H9 (cell line): ENCODE measurements at regions not wholly inside any gene's neighbourhood (a gene's known extent, or its start where the extent isn't known, plus 50 kb on each side); places are given as distances from the start of the nearest gene placed in this dataset.

Source experiments
- DNase-seq: peaks from one replicate; pipeline ENCODE4 v3.0.0-alpha.2; 2017
- H2AFZ ChIP-seq: one replicate; pipeline ENCODE4 v1.6.1; 2013; ENCODE audit warnings: mild to moderate bottlenecking, low read length, control low read depth, moderate library complexity
- H2AK5ac ChIP-seq: 2 replicates; pipeline ENCODE4 v1.6.1; 2013; ENCODE audit warnings: low read length, control low read depth, mixed read lengths; ENCODE audit not compliant: insufficient read length
- H2BK120ac ChIP-seq: one replicate; pipeline ENCODE4 v1.6.1; 2013; ENCODE audit warnings: low read depth, mild to moderate bottlenecking, low read length, control low read depth, inconsistent platforms; ENCODE audit not compliant: poor library complexity, severe bottlenecking
- H2BK12ac ChIP-seq: 2 replicates; pipeline ENCODE4 v1.6.1; 2013; ENCODE audit warnings: low read length, control low read depth, mixed read lengths, low read depth; ENCODE audit not compliant: insufficient read length
- H2BK15ac ChIP-seq: 2 replicates; pipeline ENCODE4 v1.6.1; 2013; ENCODE audit warnings: low read depth, low read length, control low read depth
- H2BK20ac ChIP-seq: one replicate; pipeline ENCODE4 v1.6.1; 2013; ENCODE audit warnings: low read depth, mild to moderate bottlenecking, low read length, control low read depth, inconsistent platforms; ENCODE audit not compliant: poor library complexity, severe bottlenecking
- H2BK5ac ChIP-seq: 2 replicates; pipeline ENCODE4 v1.6.1; 2013; ENCODE audit warnings: low read length, control low read depth, mixed read lengths; ENCODE audit not compliant: insufficient read length
- H3K14ac ChIP-seq: 2 replicates; pipeline ENCODE4 v1.6.1; 2013; ENCODE audit warnings: low read length, control low read depth; ENCODE audit not compliant: insufficient read depth
- H3K18ac ChIP-seq: 2 replicates; pipeline ENCODE4 v1.6.1; 2013; ENCODE audit warnings: low read depth, mild to moderate bottlenecking, mixed read lengths, low read length, control low read depth; ENCODE audit not compliant: insufficient read length
- H3K23ac ChIP-seq: 2 replicates; pipeline ENCODE4 v1.6.1; 2013; ENCODE audit warnings: low read length, control low read depth, mixed read lengths, low read depth; ENCODE audit not compliant: insufficient read length
- H3K23me2 ChIP-seq: 2 replicates; pipeline ENCODE4 v1.6.1; 2013; ENCODE audit warnings: low read depth, mild to moderate bottlenecking, mixed read lengths, low read length, control low read depth; ENCODE audit not compliant: insufficient read length, poor library complexity, severe bottlenecking
- H3K27ac ChIP-seq: 2 replicates; pipeline ENCODE4 v1.5.1; 2013; ENCODE audit warnings: low read length, control low read depth, mixed read lengths, low read depth; ENCODE audit not compliant: insufficient read length
- H3K27me3 ChIP-seq: 2 replicates; pipeline ENCODE4 v1.6.1; 2013; ENCODE audit warnings: low read length, control low read depth, inconsistent platforms; ENCODE audit not compliant: insufficient read depth
- H3K4ac ChIP-seq: 2 replicates; pipeline ENCODE4 v1.6.1; 2013; ENCODE audit warnings: low read depth, mild to moderate bottlenecking, control low read depth, inconsistent platforms, low read length, moderate library complexity
- H3K4me1 ChIP-seq: 2 replicates; pipeline ENCODE4 v1.6.1; 2013; ENCODE audit warnings: low read length, control low read depth, inconsistent platforms; ENCODE audit not compliant: insufficient read depth
- H3K4me2 ChIP-seq: 2 replicates; pipeline ENCODE4 v1.6.1; 2013; ENCODE audit warnings: low read length, control low read depth, mixed read lengths; ENCODE audit not compliant: insufficient read length, insufficient read depth
- H3K56ac ChIP-seq: 2 replicates; pipeline ENCODE4 v1.6.1; 2013; ENCODE audit warnings: low read depth, mild to moderate bottlenecking, mixed read lengths, low read length, control low read depth; ENCODE audit not compliant: insufficient read length
- H3K79me1 ChIP-seq: 2 replicates; pipeline ENCODE4 v1.6.1; 2013; ENCODE audit warnings: low read depth, mild to moderate bottlenecking, moderate library complexity, low read length, control low read depth, inconsistent platforms; ENCODE audit not compliant: insufficient read depth, poor library complexity, severe bottlenecking
- H3K79me2 ChIP-seq: 2 replicates; pipeline ENCODE4 v1.6.1; 2013; ENCODE audit warnings: low read length, control low read depth, inconsistent platforms; ENCODE audit not compliant: insufficient read depth
- H3K9ac ChIP-seq: 2 replicates; pipeline ENCODE4 v1.6.1; 2013; ENCODE audit warnings: low read length, control low read depth, mixed read lengths; ENCODE audit not compliant: insufficient read length; ENCODE audit errors: extremely low read depth
- H3K9me3 ChIP-seq: one replicate; pipeline ENCODE4 v1.6.1; 2013; ENCODE audit warnings: low read depth, low read length, inconsistent platforms; ENCODE audit not compliant: control insufficient read depth
- H3T11ph ChIP-seq: one replicate; pipeline ENCODE4 v1.6.1; 2013; ENCODE audit warnings: mild to moderate bottlenecking, low read length, control low read depth, inconsistent platforms
- H4K20me1 ChIP-seq: one replicate; pipeline ENCODE4 v1.6.1; 2013; ENCODE audit not compliant: control insufficient read depth, insufficient read length, insufficient read depth
- H4K5ac ChIP-seq: 2 replicates; pipeline ENCODE4 v1.6.1; 2013; ENCODE audit warnings: low read depth, mild to moderate bottlenecking, mixed read lengths, low read length, control low read depth; ENCODE audit not compliant: insufficient read length
- H4K8ac ChIP-seq: replicated peaks from 2 replicates; pipeline ENCODE4 v1.6.1; 2013; ENCODE audit warnings: low read length, control low read depth, mixed read lengths, low read depth; ENCODE audit not compliant: insufficient read length
- H4K91ac ChIP-seq: 2 replicates; pipeline ENCODE4 v1.6.1; 2013; ENCODE audit warnings: low read depth, mild to moderate bottlenecking, moderate library complexity, mixed read lengths, low read length, control low read depth; ENCODE audit not compliant: insufficient read length
- H3K27ac Mint-ChIP-seq, 3 experiments: 2 replicates in 2 of 3; 3 replicates in 1 of 3; pipeline ENCODE4 v1.8.0; 2020 to 2021; ENCODE audit warnings: mixed read lengths in 3 of 3, mild to moderate bottlenecking in 1 of 3, moderate library complexity in 1 of 3
- H3K27me3 Mint-ChIP-seq: 2 replicates; pipeline ENCODE4 v1.8.0; 2021; ENCODE audit warnings: low read depth, mild to moderate bottlenecking, moderate library complexity, mixed read lengths
- H3K36me3 Mint-ChIP-seq, 3 experiments: 2 replicates in 2 of 3; 3 replicates in 1 of 3; pipeline ENCODE4 v1.8.0; 2020 to 2021; ENCODE audit warnings: low read depth in 3 of 3, mixed read lengths in 3 of 3; ENCODE audit not compliant: insufficient read depth in 1 of 3
- H3K4me1 Mint-ChIP-seq, 2 experiments: 2 replicates each; pipeline ENCODE4 v1.8.0; 2020; ENCODE audit warnings: mixed read lengths in 2 of 2
- H3K4me3 Mint-ChIP-seq, 2 experiments: 2 replicates in 1 of 2; 3 replicates in 1 of 2; pipeline ENCODE4 v1.8.0; 2020 to 2021; ENCODE audit warnings: mild to moderate bottlenecking in 2 of 2, mixed read lengths in 2 of 2, moderate library complexity in 1 of 2
- H3K9me3 Mint-ChIP-seq, 2 experiments: 2 replicates in 1 of 2; 3 replicates in 1 of 2; pipeline ENCODE4 v1.8.0; 2020; ENCODE audit warnings: mild to moderate bottlenecking in 2 of 2, mixed read lengths in 2 of 2, moderate library complexity in 1 of 2
- CTCF ChIP-seq: fragments of 200-600 bp; sonication (generic); conservative IDR thresholded peaks from 3 replicates; pipeline ENCODE4 v1.8.0; 2021; ENCODE audit warnings: antibody characterized with exemption, mild to moderate bottlenecking
- WGBS: extraction: QIAGEN DNeasy Blood & Tissue Kit; methylation state at CpG from one replicate; pipeline ENCODE4 v1.1.7; 2013; ENCODE audit warnings: missing lambda C conversion rate, low lambda C conversion rate, mixed read lengths; ENCODE audit not compliant: insufficient read length; ENCODE audit errors: extremely low coverage; 5-methylcytosine and 5-hydroxymethylcytosine counted together

- Histone ChIP-seq H3K9ac (no peak overlapping the region), H3K4me2 (no peak overlapping the region), H3K23ac (no peak overlapping the region), H3K18ac (no peak overlapping the region), H4K20me1 (no peaks in the 10 kb centered on the region), H4K5ac (no peak overlapping the region), H3K14ac (no peak overlapping the region), H4K91ac (no peak overlapping the region), H3K4me1 (peaks cover 16% of the 10 kb centered on the region; the same call in 1 of the 2 replicates), H3K56ac (no peak overlapping the region), H2AK5ac (no peak overlapping the region), H3K9me3 (no peaks in the 10 kb centered on the region), H3K27ac (no peak overlapping the region), H2BK12ac (no peak overlapping the region), H3K23me2 (peaks cover 6% of the 10 kb centered on the region), H3K79me1 (no peaks in the 10 kb centered on the region), H3K27me3 (no peaks in the 10 kb centered on the region), H2BK20ac (no peak overlapping the region), H3T11ph (no peak overlapping the region), H3K4ac (no peak overlapping the region), H2BK120ac (no peak overlapping the region), H2AFZ (no peak overlapping the region), H2BK5ac (no peak overlapping the region), H2BK15ac (no peak overlapping the region), H3K79me2 (no peaks in the 10 kb centered on the region; the same call in 1 of the 2 replicates), H4K8ac (no peak overlapping the region)
- H3K27me3 Mint-ChIP-seq: no peaks in the 10 kb centered on the region; the same call in 1 of the 2 replicates
- no peaks in the 10 kb centered on the region; a peak in 1 of 5 replicates for H3K9me3 Mint-ChIP-seq
- peaks cover 69 to 84% of the 10 kb centered on the region in 2 experiments for H3K4me1 Mint-ChIP-seq
- no peak overlapping the region for H3K27ac Mint-ChIP-seq
- H3K4me3 Mint-ChIP-seq: no peak overlapping the region
- H3K36me3 Mint-ChIP-seq: peaks cover 2 to 11% (median 8%) of the 10 kb centered on the region in 3 experiments; a peak in 6 of 7 replicates
- no peak for TF ChIP-seq CTCF
- no CpG with 5 or more reads among the region's 5 CpGs for WGBS
- no peak for DNase-seq
These were observed 157.6 kb upstream of the CAMK1G start for GRCh38 chr1:209425959-209426358.
